ENCODE measurements at regions not wholly inside any gene's neighbourhood (a gene's known extent, or its start where the extent isn't known, plus 50 kb on each side); places are given as distances from the start of the nearest gene placed in this dataset.

GRCh38 chr14:83850092-83850491 is 1679.9 kb upstream of the FLRT2 start:
- no peak overlapping the region for H3K27ac ChIP-seq (ENCODE audit: insufficient read depth, low read depth, low read length)
- ChIA-PET POLR2A (no interaction called here), CTCF (no interaction called here)
- intact Hi-C loops (cut with micrococcal nuclease) = no loop called here
- no peak overlapping the region for H2AFZ ChIP-seq (ENCODE audit: low read depth, low read length)
- DNase-seq (ENCODE audit: low read depth, low spot score) (no peak), FAIRE-seq (no peak)
- no peaks in the 10 kb centered on the region for H3K36me3 ChIP-seq (ENCODE audit: control insufficient read depth in 2 of 2, extremely low read depth in 1 of 2, insufficient read depth in 2 of 2, low read length in 2 of 2)
- no peak overlapping the region for H3K4me3 ChIP-seq (replicated peaks in 1 of 3; ENCODE audit: insufficient read depth in 1 of 3, low read depth in 1 of 3, low read length in 3 of 3)
- H3K9ac ChIP-seq (replicated peaks; ENCODE audit: extremely low read depth, insufficient read depth, low read length) = no peak overlapping the region
- H3K9me1 ChIP-seq (replicated peaks; ENCODE audit: control insufficient read depth, extremely low read depth, insufficient read depth, low read length) = no peaks in the 10 kb centered on the region
- no peaks in the 10 kb centered on the region for H4K20me1 ChIP-seq (replicated peaks; ENCODE audit: control insufficient read depth, extremely low read depth, insufficient read depth, low read length)
- TF ChIP-seq CTCF (IDR thresholded peaks at IDR 0.05; ENCODE audit: extremely low read depth in 1 of 2, insufficient read depth in 1 of 2, low read depth in 1 of 2, low read length in 2 of 2) (no peak), EZH2 (IDR thresholded peaks at IDR 0.05; ENCODE audit: borderline replicate concordance, low read depth, low read length, severe bottlenecking) (no peak), JUN (IDR thresholded peaks at IDR 0.05; ENCODE audit: borderline replicate concordance, insufficient read depth, insufficient read length, low read depth) (no peak), MAX (IDR thresholded peaks at IDR 0.05; ENCODE audit: insufficient read depth, insufficient read length) (no peak), FOS (IDR thresholded peaks at IDR 0.05; ENCODE audit: borderline replicate concordance, insufficient read depth, low read length) (no peak), MYC (IDR thresholded peaks at IDR 0.05; ENCODE audit: low read depth, low read length) (no peak), POLR2A (IDR thresholded peaks at IDR 0.05; ENCODE audit: low read depth, low read length) (no peak), POLR2AphosphoS5 (IDR thresholded peaks at IDR 0.05; ENCODE audit: insufficient read depth, low read depth, low read length) (no peak), GATA2 (IDR thresholded peaks at IDR 0.05; ENCODE audit: insufficient read depth, insufficient read length, low read depth, low read length) (no peak)
- H3K9me3 ChIP-seq (replicated peaks; ENCODE audit: control insufficient read depth, insufficient read depth, low read length) = no peaks in the 10 kb centered on the region
- H3K27me3 ChIP-seq (ENCODE audit: control insufficient read depth in 2 of 2, insufficient read depth in 2 of 2, low read length in 2 of 2) = no peaks in the 10 kb centered on the region
- BruUV-seq (replicated peaks) = no TSS peak
- no peak overlapping the region for H3K4me2 ChIP-seq (ENCODE audit: insufficient read depth, low read length)
- dilution Hi-C loops (cut with MboI; ENCODE audit: extremely low pct_ligation_motif_present, low sequenced_read_pairs) = no loop called here
- no peaks in the 10 kb centered on the region for H3K4me1 ChIP-seq (ENCODE audit: control insufficient read depth, extremely low read depth, insufficient read depth, low read length)
- no peaks in the 10 kb centered on the region for H3K79me2 ChIP-seq (ENCODE audit: control insufficient read depth, insufficient read depth, low read length)
